ENCODE measurements at regions not wholly inside any gene's neighbourhood (a gene's known extent, or its start where the extent isn't known, plus 50 kb on each side); places are given as distances from the start of the nearest gene placed in this dataset.

GRCh38 chr14:44657696-44658388, 150.8 kb upstream of the FSCB start:
- 55 to 58% methylated on average over 2 to 3 of the region's 3 CpGs for WGBS, 2 experiments (ENCODE audit: insufficient coverage in 1 of 2, insufficient read length in 1 of 2)
- H3K4me3 Mint-ChIP-seq: no peak overlapping the region

GRCh38 chr14:44657203-44657602, 150.1 kb upstream of the FSCB start:
- Mint-ChIP-seq H3K4me1 (no peaks in the 10 kb centered on the region), H3K9me3 (no peaks in the 10 kb centered on the region), H3K36me3 (ENCODE audit: low read depth) (no peaks in the 10 kb centered on the region), H3K27me3 (ENCODE audit: insufficient read depth) (peaks cover 3% of the 10 kb centered on the region), H3K27ac (no peak overlapping the region), H3K4me3 (no peak overlapping the region)
- Histone ChIP-seq H3K27ac (ENCODE audit: low read depth, low read length) (no peak overlapping the region), H3K27me3 (ENCODE audit: control insufficient read depth, insufficient read depth, low read length, poor library complexity, severe bottlenecking) (no peaks in the 10 kb centered on the region), H3K9ac (ENCODE audit: extremely low read depth, low read length, poor library complexity, severe bottlenecking) (no peak overlapping the region), H3K36me3 (ENCODE audit: control insufficient read depth, insufficient read depth, low read length) (no peaks in the 10 kb centered on the region), H3K4me1 (ENCODE audit: control insufficient read depth, insufficient read depth, low read length) (peaks cover 4% of the 10 kb centered on the region), H3K4me3 (ENCODE audit: low read length) (no peak overlapping the region), H3K9me3 (ENCODE audit: control insufficient read depth, low read length) (no peaks in the 10 kb centered on the region)
- no peak for DNase-seq
- no peak for TF ChIP-seq CTCF (conservative IDR thresholded peaks at IDR 0.05)

More at GRCh38 chr14:44657696-44658388, 150.8 kb upstream of the FSCB start:
- Mint-ChIP-seq H3K27me3 (ENCODE audit: insufficient read depth) (peaks cover 3% of the 10 kb centered on the region), H3K9me3 (no peaks in the 10 kb centered on the region), H3K27ac (no peak overlapping the region), H3K4me1 (no peaks in the 10 kb centered on the region), H3K36me3 (ENCODE audit: low read depth) (no peaks in the 10 kb centered on the region)
- no peaks in the 10 kb centered on the region for H3K27me3 ChIP-seq (ENCODE audit: control insufficient read depth, insufficient read depth, low read length, poor library complexity, severe bottlenecking)
- DNase-seq: peak; percentile 44
- TF ChIP-seq CTCF (conservative IDR thresholded peaks at IDR 0.05): peak; percentile 79
- no peaks in the 10 kb centered on the region for H3K9me3 ChIP-seq (ENCODE audit: control insufficient read depth, low read length)
- H3K4me1 ChIP-seq (ENCODE audit: control insufficient read depth, insufficient read depth, low read length): peaks cover 4% of the 10 kb centered on the region
- no peak overlapping the region for H3K4me3 ChIP-seq (ENCODE audit: low read length)
- no peak overlapping the region for H3K27ac ChIP-seq (ENCODE audit: low read depth, low read length)
- no peak overlapping the region for H3K9ac ChIP-seq (ENCODE audit: extremely low read depth, low read length, poor library complexity, severe bottlenecking)
- no peaks in the 10 kb centered on the region for H3K36me3 ChIP-seq (ENCODE audit: control insufficient read depth, insufficient read depth, low read length)

- no peak overlapping the region for H3K27ac Mint-ChIP-seq
Observed at GRCh38 chr14:44654591-44654990, 147.5 kb upstream of the FSCB start.

More at GRCh38 chr14:44654591-44654990, 147.5 kb upstream of the FSCB start:
- 80 to 100% methylated on average over 1 of the region's 2 CpGs for WGBS, 2 experiments (ENCODE audit: insufficient coverage in 1 of 2, insufficient read length in 1 of 2)
- Histone ChIP-seq H3K4me1 (ENCODE audit: control insufficient read depth, insufficient read depth, low read length) (peaks cover 4% of the 10 kb centered on the region), H3K36me3 (ENCODE audit: control insufficient read depth, insufficient read depth, low read length) (no peaks in the 10 kb centered on the region), H3K9ac (ENCODE audit: extremely low read depth, low read length, poor library complexity, severe bottlenecking) (no peak overlapping the region), H3K27me3 (ENCODE audit: control insufficient read depth, insufficient read depth, low read length, poor library complexity, severe bottlenecking) (no peaks in the 10 kb centered on the region), H3K27ac (ENCODE audit: low read depth, low read length) (no peak overlapping the region), H3K4me3 (ENCODE audit: low read length) (no peak overlapping the region), H3K9me3 (ENCODE audit: control insufficient read depth, low read length) (no peaks in the 10 kb centered on the region)
- H3K4me3 Mint-ChIP-seq: no peak overlapping the region
- H3K36me3 Mint-ChIP-seq (ENCODE audit: low read depth): no peaks in the 10 kb centered on the region
- TF ChIP-seq CTCF (conservative IDR thresholded peaks at IDR 0.05): no peak
- DNase-seq: no peak
- H3K9me3 Mint-ChIP-seq: no peaks in the 10 kb centered on the region
- no peaks in the 10 kb centered on the region for H3K27me3 Mint-ChIP-seq (ENCODE audit: insufficient read depth)
- no peaks in the 10 kb centered on the region for H3K4me1 Mint-ChIP-seq
